ENCODE measurements at regions not wholly inside any gene's neighbourhood (a gene's known extent, or its start where the extent isn't known, plus 50 kb on each side); places are given as distances from the start of the nearest gene placed in this dataset.

- Histone ChIP-seq H3K4ac (ENCODE audit: low read depth, low read length) (no peak overlapping the region), H3K14ac (ENCODE audit: low read length) (no peak overlapping the region), H2BK5ac (ENCODE audit: low read depth, low read length, poor library complexity) (no peak overlapping the region), H4K12ac (ENCODE audit: low read depth, low read length) (no peak overlapping the region), H4K8ac (ENCODE audit: low read depth, low read length) (no peak overlapping the region), H3K23ac (ENCODE audit: low read length) (no peak overlapping the region), H3K4me2 (ENCODE audit: low read length) (no peak overlapping the region), H2AFZ (ENCODE audit: insufficient read depth, low read length, poor library complexity) (no peak overlapping the region), H3K27me3 (ENCODE audit: insufficient read depth, low read length) (no peaks in the 10 kb centered on the region), H2AK5ac (ENCODE audit: low read length) (no peak overlapping the region), H3K4me1 (ENCODE audit: control insufficient read depth in 1 of 2, insufficient read depth in 2 of 2, low read length in 2 of 2) (peaks cover 0 to 4% of the 10 kb centered on the region in 2 experiments), H2BK120ac (ENCODE audit: insufficient read depth, low read length, poor library complexity) (no peak overlapping the region), H3K9me3 (ENCODE audit: insufficient read depth, low read depth, low read length) (no peaks in the 10 kb centered on the region), H3K36me3 (ENCODE audit: control insufficient read depth in 1 of 2, insufficient read depth in 2 of 2, low read length in 2 of 2) (no peaks in the 10 kb centered on the region), H3K18ac (ENCODE audit: low read length) (no peak overlapping the region), H2BK12ac (ENCODE audit: low read length) (no peak overlapping the region), H3K4me3 (ENCODE audit: low read depth, low read length) (no peak overlapping the region), H3K9ac (ENCODE audit: low read length) (no peak overlapping the region), H4K91ac (ENCODE audit: low read depth, low read length) (no peak overlapping the region), H3K79me1 (ENCODE audit: low read length) (no peaks in the 10 kb centered on the region), H3K79me2 (ENCODE audit: control insufficient read depth, insufficient read depth, low read length, poor library complexity) (no peaks in the 10 kb centered on the region), H3K27ac (ENCODE audit: low read depth, low read length) (no peak overlapping the region)
- WGBS (ENCODE audit: extremely low coverage, insufficient coverage, insufficient read length) = no CpG with 5 or more reads among the region's 6 CpGs
- DNase-seq = no peak
These were observed 142.3 kb downstream of the ABCC12 start for GRCh38 chr16:48013491-48013901.

GRCh38 chr16:48011878-48012658, 143.7 kb downstream of the ABCC12 start:
- Histone ChIP-seq H3K4me1 (ENCODE audit: control insufficient read depth in 1 of 2, insufficient read depth in 2 of 2, low read length in 2 of 2) (peaks cover 0 to 4% of the 10 kb centered on the region in 2 experiments), H3K23ac (ENCODE audit: low read length) (no peak overlapping the region), H3K9ac (ENCODE audit: low read length) (no peak overlapping the region), H2BK12ac (ENCODE audit: low read length) (no peak overlapping the region), H2AK5ac (ENCODE audit: low read length) (no peak overlapping the region), H4K12ac (ENCODE audit: low read depth, low read length) (no peak overlapping the region), H2BK120ac (ENCODE audit: insufficient read depth, low read length, poor library complexity) (no peak overlapping the region), H4K8ac (ENCODE audit: low read depth, low read length) (no peak overlapping the region), H3K14ac (ENCODE audit: low read length) (no peak overlapping the region), H2BK5ac (ENCODE audit: low read depth, low read length, poor library complexity) (no peak overlapping the region), H3K36me3 (ENCODE audit: control insufficient read depth in 1 of 2, insufficient read depth in 2 of 2, low read length in 2 of 2) (no peaks in the 10 kb centered on the region), H2AFZ (ENCODE audit: insufficient read depth, low read length, poor library complexity) (no peak overlapping the region), H3K79me2 (ENCODE audit: control insufficient read depth, insufficient read depth, low read length, poor library complexity) (no peaks in the 10 kb centered on the region), H3K4ac (ENCODE audit: low read depth, low read length) (no peak overlapping the region), H3K18ac (ENCODE audit: low read length) (no peak overlapping the region), H3K4me3 (ENCODE audit: low read depth, low read length) (no peak overlapping the region), H3K27ac (ENCODE audit: low read depth, low read length) (no peak overlapping the region), H3K79me1 (ENCODE audit: low read length) (no peaks in the 10 kb centered on the region), H4K91ac (ENCODE audit: low read depth, low read length) (no peak overlapping the region), H3K4me2 (ENCODE audit: low read length) (no peak overlapping the region), H3K27me3 (ENCODE audit: insufficient read depth, low read length) (no peaks in the 10 kb centered on the region), H3K9me3 (ENCODE audit: insufficient read depth, low read depth, low read length) (no peaks in the 10 kb centered on the region)
- WGBS (ENCODE audit: extremely low coverage, insufficient coverage, insufficient read length) = no CpG with 5 or more reads among the region's 9 CpGs
- DNase-seq = no peak

- Histone ChIP-seq H3K4ac (ENCODE audit: low read depth, low read length) (no peak overlapping the region), H3K4me2 (ENCODE audit: low read length) (no peak overlapping the region), H2BK120ac (ENCODE audit: insufficient read depth, low read length, poor library complexity) (no peak overlapping the region), H3K79me1 (ENCODE audit: low read length) (no peaks in the 10 kb centered on the region), H3K14ac (ENCODE audit: low read length) (no peak overlapping the region), H2AK5ac (ENCODE audit: low read length) (no peak overlapping the region), H2AFZ (ENCODE audit: insufficient read depth, low read length, poor library complexity) (no peak overlapping the region), H3K27ac (ENCODE audit: low read depth, low read length) (no peak overlapping the region), H3K36me3 (ENCODE audit: control insufficient read depth in 1 of 2, insufficient read depth in 2 of 2, low read length in 2 of 2) (no peaks in the 10 kb centered on the region), H3K9ac (ENCODE audit: low read length) (no peak overlapping the region), H3K79me2 (ENCODE audit: control insufficient read depth, insufficient read depth, low read length, poor library complexity) (no peaks in the 10 kb centered on the region), H3K4me1 (ENCODE audit: control insufficient read depth in 1 of 2, insufficient read depth in 2 of 2, low read length in 2 of 2) (peaks cover 0 to 4% of the 10 kb centered on the region in 2 experiments), H3K27me3 (ENCODE audit: insufficient read depth, low read length) (no peaks in the 10 kb centered on the region), H4K8ac (ENCODE audit: low read depth, low read length) (no peak overlapping the region), H3K4me3 (ENCODE audit: low read depth, low read length) (no peak overlapping the region), H4K12ac (ENCODE audit: low read depth, low read length) (no peak overlapping the region), H3K9me3 (ENCODE audit: insufficient read depth, low read depth, low read length) (no peaks in the 10 kb centered on the region), H3K18ac (ENCODE audit: low read length) (no peak overlapping the region), H2BK12ac (ENCODE audit: low read length) (no peak overlapping the region), H2BK5ac (ENCODE audit: low read depth, low read length, poor library complexity) (no peak overlapping the region), H4K91ac (ENCODE audit: low read depth, low read length) (no peak overlapping the region), H3K23ac (ENCODE audit: low read length) (no peak overlapping the region)
- WGBS (ENCODE audit: extremely low coverage, insufficient coverage, insufficient read length) = no CpG with 5 or more reads among the region's 3 CpGs
- DNase-seq = no peak
These were observed 144.3 kb downstream of the ABCC12 start for GRCh38 chr16:48011466-48011865.

- Histone ChIP-seq H2BK12ac (ENCODE audit: low read length) (no peak overlapping the region), H3K27ac (ENCODE audit: low read depth, low read length) (no peak overlapping the region), H3K23ac (ENCODE audit: low read length) (no peak overlapping the region), H2AK5ac (ENCODE audit: low read length) (no peak overlapping the region), H3K4me3 (ENCODE audit: low read depth, low read length) (no peak overlapping the region), H4K12ac (ENCODE audit: low read depth, low read length) (no peak overlapping the region), H3K4me2 (ENCODE audit: low read length) (no peak overlapping the region), H2BK5ac (ENCODE audit: low read depth, low read length, poor library complexity) (no peak overlapping the region), H3K4me1 (ENCODE audit: control insufficient read depth in 1 of 2, insufficient read depth in 2 of 2, low read length in 2 of 2) (no peaks in the 10 kb centered on the region), H3K79me2 (ENCODE audit: control insufficient read depth, insufficient read depth, low read length, poor library complexity) (no peaks in the 10 kb centered on the region), H2AFZ (ENCODE audit: insufficient read depth, low read length, poor library complexity) (no peak overlapping the region), H3K9ac (ENCODE audit: low read length) (no peak overlapping the region), H3K9me3 (ENCODE audit: insufficient read depth, low read depth, low read length) (no peaks in the 10 kb centered on the region), H4K8ac (ENCODE audit: low read depth, low read length) (no peak overlapping the region), H3K27me3 (ENCODE audit: insufficient read depth, low read length) (no peaks in the 10 kb centered on the region), H3K79me1 (ENCODE audit: low read length) (no peaks in the 10 kb centered on the region), H3K14ac (ENCODE audit: low read length) (no peak overlapping the region), H3K36me3 (ENCODE audit: control insufficient read depth in 1 of 2, insufficient read depth in 2 of 2, low read length in 2 of 2) (no peaks in the 10 kb centered on the region), H3K18ac (ENCODE audit: low read length) (no peak overlapping the region), H3K4ac (ENCODE audit: low read depth, low read length) (no peak overlapping the region), H2BK120ac (ENCODE audit: insufficient read depth, low read length, poor library complexity) (no peak overlapping the region), H4K91ac (ENCODE audit: low read depth, low read length) (no peak overlapping the region)
- no CpG with 5 or more reads among the region's 7 CpGs for WGBS (ENCODE audit: extremely low coverage, insufficient coverage, insufficient read length)
- no peak for DNase-seq
These were observed 147.7 kb downstream of the ABCC12 start for GRCh38 chr16:48008011-48008525.

All from trophoblast cell (in vitro differentiated cells and primary cell).